ENCODE measurements at regions not wholly inside any gene's neighbourhood (a gene's known extent, or its start where the extent isn't known, plus 50 kb on each side); places are given as distances from the start of the nearest gene placed in this dataset.

DNA sequence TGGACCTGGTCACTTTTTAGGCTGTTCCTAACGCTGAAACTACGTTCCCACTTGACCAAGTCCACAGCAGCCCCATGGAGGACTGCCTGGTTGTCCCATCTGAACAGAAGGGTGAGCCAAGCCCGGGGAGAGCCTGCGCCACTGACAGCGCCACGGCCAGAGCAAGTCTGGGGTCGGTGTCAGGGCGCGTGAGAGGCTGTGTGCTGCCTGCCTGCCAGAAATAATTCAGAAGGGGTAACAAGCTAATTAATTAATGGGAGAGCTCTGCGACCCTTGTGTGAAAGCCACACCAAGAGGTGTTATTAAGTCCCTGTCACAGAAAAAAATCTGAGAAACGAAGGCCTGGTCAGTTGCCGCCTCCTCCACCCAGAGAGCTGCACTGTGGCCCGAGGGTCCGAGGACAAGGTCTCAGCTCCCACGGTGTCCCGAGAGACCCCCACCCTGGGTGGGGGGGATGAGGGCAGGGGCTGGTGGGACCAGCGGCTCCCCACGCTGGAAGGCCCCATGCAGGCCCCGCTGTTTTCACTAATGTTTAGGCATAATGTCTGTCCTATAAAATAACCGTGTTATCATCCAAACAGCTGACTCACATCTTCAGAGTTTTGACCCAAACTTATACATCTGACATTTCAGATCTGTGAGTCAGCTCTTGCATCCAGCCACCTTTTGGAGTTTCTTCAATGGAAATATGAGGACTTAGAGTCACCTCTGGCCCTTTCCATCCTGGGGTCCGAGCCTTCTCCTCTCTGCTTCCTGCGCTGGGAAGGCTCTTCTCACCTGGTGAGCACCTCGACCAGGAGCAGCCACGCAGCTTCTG, 58.5 kb downstream of the DLL1 start:
- DNase-seq (ENCODE audit: low read depth in 3 of 3): no peak

DNA sequence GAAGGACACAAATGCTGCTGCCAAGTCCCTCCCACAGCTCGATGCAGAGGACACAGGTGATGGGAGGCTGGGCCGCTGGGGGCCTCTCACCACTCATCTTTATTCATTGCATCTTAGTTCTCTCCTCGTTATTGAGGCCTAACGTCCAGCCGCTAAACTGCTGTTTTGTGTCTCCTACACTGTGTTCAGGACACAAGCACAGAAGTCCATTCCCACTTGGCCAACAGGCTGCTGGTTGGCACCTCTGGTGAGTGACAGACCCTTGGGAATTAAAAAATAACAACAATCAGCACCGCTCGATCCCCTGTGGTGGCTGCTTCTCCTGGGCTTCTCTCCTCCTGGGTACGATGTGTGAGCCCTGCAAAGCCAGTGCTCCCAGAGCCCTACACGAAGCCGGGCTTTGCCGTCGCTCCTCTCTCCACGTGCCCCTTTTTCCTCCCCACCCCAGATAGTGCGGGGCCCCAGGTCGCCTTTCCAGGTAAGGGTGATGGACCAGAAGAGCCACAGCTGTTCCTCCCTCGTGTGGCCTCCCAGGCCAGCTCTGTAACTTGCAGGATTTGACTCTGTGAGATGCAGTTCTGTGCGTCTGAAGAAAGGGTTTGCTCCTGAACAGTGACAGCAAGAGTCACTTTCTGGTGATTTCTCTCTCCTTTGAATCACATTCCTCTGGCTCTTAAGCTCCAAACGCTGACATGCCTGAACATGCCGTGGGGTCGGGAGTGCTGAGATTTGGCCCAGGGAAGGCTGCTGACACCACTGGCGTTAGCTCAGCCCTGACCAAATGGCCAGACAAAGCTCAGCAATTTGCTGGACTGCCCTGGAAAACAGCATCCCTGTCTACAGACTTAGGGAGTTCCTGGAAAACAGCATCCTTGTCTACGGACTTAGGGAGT, 59.3 kb downstream of the DLL1 start:
- DNase-seq (ENCODE audit: low read depth in 3 of 3): no peak

DNA sequence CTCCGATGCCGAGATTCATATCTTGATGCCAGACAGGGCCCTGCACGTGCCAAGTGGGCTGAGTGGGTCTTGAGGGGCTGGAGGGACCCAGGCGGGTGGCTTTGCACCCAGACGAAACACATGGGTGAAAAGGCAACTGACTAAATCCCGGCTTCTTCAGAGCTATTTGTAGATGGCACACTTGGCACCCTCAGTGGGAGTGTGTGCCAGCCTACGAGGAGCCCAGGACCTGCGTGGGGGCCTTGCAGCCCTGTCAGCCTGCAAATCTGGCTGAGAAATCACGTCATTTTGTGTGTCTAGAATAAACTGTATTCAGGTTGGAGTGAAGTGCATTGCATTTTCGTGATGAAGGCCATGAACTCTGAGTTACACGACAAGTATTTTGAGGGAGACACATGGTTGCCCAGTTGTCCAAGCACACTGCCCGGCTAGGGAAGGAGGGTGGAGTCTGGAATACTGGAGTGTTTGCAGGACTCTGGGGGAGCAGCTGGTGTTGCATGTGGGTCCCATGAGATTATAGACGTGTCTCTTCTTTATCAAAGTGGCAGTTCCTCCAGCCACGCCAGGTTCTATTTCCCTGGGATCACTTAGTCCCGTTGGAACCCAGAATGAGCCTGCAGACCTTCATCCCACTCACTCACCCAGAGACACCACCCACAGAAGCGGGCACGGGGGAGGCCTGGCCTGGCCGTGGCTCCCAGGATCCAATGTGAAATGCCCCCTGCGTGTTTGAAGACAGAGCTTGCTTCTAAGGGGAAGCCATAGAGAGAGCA, 60.2 kb downstream of the DLL1 start:
- no peak for DNase-seq (ENCODE audit: low read depth in 3 of 3)

DNA sequence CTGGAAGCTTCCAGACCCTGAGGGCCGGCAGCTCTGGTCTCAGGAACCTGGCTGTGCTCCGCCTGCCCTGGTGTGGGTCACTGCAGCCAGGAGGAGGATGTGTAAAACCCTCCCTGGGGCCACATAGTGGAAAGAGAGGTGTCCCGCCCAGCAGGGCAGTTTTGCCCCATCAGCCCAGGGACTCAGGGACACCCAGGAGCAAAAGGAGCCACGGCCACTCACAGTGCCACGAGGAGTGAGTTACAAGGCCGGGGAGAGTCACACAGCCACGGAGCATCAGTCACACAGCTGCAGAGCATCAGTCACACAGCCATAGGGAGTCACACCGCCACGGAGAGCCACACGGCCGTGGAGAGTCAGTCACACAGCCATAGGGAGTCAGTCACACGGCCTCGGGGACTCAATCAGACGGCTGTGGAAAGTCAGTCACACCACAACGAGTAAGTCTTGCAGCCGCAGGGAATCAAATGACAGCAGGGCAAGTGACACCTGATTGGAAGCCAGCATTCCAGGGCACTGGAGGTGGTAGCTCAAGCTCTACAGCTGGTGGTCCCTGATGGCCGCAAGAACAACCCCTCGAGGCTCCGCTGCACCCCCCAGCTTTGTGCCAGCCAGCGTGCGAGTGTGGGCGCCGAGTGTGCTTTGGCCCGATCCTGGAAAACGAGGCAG, 60.9 kb downstream of the DLL1 start:
- DNase-seq (ENCODE audit: low read depth in 3 of 3): no peak

DNA sequence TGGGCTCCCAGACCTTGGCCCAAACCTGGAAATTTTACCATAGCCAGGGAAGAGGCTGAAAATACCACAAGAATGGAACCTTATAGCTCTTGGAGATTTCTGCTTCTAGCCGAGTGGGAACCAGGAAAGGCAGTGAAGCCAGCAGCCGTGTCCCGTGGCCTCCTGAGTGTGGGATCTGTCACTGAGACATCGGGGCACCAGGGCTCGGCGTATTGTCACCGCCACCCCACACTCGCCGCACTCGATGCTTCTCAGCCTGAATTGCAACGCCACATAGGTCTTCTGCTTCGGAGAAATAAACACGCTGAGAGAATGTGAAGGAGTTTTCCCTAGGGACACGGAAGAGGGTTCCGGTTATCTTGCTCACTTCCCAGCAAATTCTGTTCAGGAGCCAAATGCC, 61.5 kb downstream of the DLL1 start:
- no peak for DNase-seq (ENCODE audit: low read depth in 3 of 3)

DNA sequence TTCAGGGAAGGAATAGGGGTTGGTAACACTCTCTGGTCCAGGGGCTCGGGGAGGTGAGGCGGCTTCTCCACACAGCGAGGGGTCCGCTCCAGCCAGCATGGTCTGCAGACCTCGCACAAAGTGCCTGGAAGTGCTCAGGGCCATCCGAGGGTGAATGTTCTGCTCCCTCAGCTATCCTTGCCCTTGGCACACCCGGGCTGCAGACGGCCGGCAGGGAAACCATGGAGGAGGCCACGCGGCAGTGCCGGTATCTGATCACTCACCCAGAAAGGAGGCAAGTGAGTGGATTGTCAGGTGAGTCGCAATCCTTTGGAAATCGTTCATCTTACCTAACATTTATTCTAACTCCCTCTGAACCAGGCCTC, 62.0 kb downstream of the DLL1 start:
- no peak for DNase-seq (ENCODE audit: low read depth in 3 of 3)

DNA sequence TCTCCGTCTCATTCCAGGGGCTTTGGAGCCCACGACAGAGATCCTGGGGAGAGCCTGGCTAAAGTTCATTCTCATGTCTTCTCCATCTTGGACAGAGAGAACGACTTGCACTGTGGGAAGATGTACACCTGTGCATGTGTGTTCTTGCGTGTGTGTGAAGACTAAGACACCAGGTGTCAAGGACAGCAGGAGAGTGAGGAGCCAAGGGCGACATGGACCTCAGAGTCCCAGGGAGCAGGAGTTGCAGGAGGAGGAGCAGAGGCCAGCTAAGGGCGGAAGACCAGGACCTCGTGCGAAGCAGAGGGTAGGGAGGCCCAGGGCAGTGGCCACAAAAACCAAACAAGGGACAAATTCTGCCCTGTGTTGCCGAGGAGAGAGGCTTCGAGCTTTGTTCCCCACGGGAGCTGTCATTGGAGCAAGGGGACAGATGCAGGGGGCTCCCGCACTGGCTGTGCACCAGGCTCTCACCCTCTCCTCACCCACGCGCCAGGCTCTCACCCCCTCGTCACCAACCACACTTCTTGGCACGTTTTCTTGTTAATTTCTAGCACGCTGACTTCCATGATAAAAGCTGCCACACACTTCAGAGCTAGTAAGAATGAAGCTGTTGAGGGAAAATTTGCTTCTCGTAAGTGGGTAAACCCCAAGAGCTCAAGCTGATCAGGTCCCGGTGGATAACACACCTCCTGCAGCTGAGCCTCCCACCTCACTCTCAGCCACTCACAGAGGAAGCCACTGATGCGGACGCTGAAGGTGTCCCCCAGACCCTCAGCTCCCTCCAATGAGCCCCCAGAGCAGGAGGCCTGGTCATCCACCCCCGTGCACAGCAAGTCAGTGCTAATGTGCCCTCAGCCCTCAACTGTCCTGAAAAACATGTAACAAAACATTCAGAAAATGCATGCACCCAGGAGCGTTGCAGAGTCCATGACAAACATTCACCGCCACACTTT, 62.6 kb downstream of the DLL1 start:
- DNase-seq (ENCODE audit: low read depth in 3 of 3): no peak

DNA sequence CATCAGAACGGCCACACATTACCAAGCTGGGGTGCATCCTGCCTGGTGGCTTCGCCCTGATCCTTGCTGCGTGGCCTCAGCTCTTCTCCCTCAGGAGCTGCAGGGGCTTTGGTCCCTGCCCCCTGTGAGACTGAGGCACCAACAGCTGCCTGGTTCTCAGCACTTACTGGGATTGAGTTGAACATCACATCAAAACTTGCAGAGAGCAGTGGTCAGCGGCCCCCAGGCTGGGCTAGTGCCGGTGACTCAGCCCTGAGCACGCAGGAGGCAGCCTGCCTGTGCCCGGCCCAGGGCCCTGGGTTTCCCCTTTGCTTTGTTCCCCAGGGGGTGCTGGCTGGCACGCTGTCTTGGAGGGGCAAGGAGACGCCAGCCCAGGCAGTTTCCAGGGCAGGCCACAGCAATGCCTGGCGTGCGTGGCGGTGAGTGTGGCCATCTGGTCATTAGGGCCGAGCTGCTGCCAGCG, 63.3 kb downstream of the DLL1 start:
- no peak for DNase-seq (ENCODE audit: low read depth in 3 of 3)

DNA sequence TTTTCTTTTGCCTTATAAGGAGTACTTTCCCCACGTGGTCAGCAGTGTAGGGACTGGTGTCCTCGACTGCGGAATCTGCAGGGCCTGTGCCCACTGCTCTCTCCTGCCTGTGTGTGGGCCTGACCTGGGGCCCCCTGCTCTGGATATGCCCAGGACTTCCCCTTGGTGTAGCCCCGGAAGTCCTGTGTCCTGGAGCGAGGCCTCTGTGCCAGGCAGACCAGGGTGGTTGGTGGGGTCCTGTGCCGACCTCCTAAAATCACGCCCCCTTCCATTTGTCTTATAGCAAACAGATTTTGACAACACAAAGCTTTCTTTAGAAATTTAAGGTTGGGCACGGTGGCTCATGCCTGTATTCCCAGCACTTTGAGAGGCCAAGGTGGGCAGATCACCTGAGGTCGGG, 64.2 kb downstream of the DLL1 start:
- DNase-seq (ENCODE audit: low read depth in 3 of 3): no peak

DNA sequence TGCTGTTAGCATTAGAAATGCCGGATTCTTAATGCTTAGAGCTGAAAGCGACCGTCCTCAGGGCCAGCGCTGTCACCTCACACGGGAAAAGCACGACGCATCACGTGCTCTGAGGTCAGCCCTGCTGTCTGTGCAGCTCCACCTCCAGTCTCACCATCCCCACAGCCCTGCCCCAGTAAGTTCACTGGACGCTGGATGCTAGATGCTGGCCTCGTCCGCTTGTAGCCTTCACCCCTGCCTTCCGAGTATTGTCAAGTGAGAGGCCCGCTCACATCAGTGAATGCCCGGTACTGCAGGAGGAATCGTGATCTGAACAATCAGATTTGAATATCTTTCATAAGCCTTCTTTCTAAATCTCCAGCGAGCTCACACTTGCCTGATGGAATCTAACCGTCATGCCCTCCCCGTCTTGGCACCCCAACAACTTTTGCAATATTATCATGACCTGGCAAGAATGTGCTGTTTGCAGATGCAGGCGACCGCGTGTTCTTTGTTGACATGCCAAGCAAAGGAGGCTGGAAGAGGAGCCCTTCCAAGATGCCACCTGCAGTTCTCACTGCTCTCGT, 64.9 kb downstream of the DLL1 start:
- no peak for DNase-seq (ENCODE audit: low read depth in 3 of 3)

DNA sequence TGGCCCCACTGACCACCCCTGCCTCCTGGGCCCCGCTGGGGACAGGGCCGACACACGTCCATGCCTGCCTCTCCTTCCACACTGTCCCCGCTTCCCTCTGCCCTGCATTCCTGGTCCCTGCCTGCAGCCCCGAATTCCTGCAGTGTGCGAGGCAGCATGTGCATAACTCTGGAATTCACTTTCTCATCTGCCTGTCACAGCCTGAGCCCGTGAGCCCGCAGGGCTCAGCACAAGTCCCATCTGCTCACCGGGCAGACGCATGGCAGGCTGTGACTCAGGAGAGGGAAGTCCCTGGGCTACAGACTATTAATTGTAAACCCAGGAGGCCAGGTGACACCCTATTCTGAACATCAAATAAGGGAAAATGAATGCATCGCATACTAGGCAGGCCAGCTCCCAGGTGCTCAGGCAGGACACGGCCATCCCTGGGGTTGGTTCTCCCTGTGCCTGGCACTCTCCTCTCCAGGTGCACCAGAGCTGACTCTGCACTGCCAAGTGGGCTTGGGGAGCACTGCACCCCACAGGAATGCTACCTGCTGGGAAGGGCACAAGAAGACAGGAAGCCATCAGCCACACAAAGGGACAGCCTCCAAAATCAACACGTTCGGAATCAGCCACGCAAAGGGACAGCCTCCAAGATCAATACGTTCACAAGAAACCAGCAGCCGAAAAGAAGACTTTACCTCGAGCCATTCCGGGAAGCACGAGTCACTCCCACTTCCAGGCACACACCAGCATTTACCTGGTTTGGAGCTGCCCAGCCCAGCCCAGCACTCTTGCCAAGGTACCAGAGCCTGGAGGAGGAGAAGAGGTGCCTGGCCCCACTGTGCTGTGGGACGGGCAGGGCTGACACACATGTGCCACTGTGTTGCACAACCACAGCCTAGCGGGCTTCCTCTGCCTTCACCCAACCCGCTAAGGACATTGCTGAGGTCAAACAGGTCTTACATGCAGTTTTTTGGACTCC, 65.9 kb downstream of the DLL1 start:
- DNase-seq (ENCODE audit: low read depth in 3 of 3): no peak

DNA sequence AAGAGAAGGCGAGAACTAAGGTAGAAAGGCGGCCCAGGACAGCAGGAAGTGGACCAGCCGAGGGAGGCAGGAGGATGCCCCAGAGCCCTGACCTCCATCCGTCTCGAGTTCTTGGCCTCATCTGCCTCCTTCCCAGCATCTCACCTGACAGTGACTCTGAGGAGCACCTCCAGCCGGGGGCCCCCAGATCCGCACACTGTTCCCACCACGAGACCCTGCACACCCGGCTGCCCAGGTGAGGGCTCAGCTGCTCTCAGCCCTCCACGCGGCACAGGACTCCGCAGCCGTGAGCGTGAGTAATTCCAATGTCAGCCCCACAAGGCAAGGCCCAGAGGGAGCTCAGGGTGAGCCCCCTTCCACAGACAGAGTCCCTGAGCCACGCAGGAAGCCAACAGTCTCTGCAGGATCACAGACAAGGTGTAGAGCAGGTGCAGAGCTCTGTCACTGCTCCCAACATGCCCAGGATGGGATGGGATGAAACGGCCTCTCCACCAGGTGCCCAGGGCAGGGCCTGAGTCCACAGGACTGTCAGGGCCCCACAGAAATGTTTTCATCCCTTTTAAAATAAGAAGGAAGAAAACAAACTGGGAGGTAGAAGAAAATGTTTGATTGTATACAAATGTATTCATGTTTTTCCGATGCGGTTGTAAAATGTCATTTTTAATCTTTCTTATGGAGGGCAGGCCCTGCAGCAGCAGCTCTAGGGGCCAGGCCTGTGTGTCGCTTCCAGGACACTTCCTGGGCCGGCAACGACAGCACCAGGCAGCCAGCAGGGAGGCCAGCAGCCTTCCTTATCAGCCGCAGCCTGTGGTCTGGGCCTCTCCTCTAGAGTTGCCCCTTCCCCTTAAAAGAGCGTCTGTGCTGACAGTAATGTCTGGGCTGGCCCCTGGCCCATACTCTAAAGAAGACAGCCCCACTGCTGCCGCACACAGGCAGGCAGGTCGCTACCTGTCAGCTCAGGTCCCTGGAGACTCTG, 66.9 kb downstream of the DLL1 start:
- no peak for DNase-seq (ENCODE audit: low read depth in 3 of 3)

DNA sequence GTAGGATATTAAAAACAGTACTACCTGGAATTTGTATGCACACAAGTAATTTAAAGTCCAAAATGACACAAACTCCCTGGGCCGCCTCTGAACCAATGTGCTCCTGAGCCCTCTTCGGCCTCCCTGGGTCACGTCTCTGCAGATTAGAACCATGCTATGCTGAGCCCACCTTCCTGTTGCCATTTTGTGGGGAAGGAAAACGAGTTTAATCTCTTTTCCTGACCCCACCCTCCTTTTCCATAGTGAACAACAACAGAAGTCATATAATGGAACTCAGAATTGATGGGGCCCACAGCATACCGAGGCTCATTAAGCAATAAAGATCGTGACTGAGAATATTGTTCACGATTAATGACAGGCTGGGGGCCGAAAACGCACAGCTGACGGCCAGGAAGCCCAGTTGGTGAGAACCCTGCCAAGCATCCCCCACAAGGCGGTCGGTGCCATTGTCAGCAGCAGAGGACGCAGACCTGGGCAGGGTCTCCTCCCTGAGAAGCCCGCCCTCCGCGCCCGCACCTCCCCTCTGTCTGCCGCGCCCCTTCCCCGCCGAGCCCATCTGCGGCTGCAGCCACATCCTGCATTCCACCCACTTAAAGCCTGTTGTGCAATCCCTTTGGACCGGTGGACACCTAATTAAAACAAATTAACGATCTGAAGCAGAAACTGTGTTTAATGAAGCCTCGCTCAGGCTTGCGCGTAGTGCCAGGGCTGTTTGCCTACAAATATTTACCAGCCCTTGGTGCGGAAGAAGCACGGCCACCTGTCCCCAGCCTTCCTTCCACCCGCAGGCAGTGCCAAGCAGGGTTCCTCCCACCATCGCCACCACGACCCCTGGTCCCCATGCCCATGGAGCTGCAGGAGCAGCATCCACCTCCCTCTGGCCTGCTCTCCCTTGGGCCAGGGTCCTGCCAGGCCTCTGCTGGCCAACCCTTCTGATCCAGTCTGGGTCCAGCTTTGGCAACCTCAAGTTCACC, 68.1 kb downstream of the DLL1 start:
- no peak for DNase-seq (ENCODE audit: low read depth in 3 of 3)

DNA sequence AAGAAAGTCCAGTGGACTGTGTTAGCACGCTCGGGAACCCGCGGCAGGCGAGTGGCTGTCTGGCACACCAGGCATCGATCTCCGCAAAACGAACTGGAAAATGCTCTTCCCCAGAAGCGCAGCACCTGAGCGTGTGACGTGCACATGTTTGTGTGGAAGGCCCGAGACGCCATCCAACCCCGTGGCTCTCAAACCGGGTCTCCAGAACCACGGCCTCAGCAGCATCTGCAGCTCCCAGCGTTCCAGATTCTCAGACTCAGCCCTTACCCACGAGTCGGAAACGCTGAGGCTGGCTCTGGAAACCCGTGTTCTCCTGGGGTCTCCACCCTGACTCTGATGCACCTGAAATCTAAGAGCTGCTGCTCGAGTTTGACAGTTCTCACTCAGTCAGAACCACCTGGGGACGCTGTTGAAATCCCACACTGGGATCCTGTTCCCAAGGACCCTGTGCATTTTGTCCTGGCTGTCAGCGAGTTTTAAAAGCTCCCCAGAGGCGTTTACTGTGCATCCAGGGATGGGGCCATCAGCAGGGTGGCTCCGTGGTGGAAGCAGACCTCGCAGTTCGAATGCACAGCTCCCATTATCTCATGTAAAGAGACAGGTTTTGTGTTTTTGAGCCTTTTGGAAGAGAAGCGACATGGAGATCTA, 69.0 kb downstream of the DLL1 start:
- no peak for DNase-seq (ENCODE audit: low read depth in 3 of 3)

DNA sequence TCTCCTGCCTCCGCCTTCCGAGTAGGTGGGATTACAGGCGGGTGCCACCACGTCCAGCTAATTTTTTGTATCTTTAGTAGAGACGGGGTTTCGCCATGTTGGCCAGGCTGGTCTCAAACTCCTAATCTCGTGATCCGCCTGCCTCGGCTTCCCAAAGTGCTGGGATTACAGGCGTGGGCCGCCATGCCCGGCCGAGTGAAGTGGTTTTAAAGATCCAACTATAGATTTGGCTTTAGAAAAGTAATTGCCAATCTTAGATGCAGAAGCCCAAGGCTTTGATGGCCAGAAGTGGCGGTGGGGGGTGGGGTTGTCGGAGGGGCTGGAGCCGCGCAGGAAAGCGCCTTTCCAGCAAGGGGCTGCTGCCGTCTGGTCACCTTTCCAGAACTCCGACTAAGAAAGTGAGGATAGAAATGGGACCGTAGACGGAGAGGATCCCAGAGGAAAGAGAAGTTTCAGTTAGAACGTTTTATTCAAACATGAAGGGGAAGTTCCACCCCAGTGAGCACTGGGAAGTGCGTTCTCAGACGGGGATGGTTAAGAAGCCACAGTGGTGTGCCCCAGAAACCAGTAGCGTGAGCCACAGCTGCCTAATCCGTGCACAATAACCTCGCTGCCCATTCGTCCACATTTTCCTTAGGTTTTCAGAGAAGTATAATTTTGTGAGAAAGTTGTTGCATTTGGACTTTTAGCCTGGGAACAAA, 69.7 kb downstream of the DLL1 start:
- no peak for DNase-seq (ENCODE audit: low read depth in 3 of 3)

All from stimulated activated CD4-positive, alpha-beta T cell treated with anti-CD3 and anti-CD28 coated beads, TNF-alpha, amount 100 ng/mL, for 48 hours (primary cell).